ENCODE measurements at regions not wholly inside any gene's neighbourhood (a gene's known extent, or its start where the extent isn't known, plus 50 kb on each side); places are given as distances from the start of the nearest gene placed in this dataset.
"Not testable (repeated sequence)": the region's sequence is repeated elsewhere in the genome, so short reads cannot be mapped to it uniquely, and the experiment has no call there.

DNA sequence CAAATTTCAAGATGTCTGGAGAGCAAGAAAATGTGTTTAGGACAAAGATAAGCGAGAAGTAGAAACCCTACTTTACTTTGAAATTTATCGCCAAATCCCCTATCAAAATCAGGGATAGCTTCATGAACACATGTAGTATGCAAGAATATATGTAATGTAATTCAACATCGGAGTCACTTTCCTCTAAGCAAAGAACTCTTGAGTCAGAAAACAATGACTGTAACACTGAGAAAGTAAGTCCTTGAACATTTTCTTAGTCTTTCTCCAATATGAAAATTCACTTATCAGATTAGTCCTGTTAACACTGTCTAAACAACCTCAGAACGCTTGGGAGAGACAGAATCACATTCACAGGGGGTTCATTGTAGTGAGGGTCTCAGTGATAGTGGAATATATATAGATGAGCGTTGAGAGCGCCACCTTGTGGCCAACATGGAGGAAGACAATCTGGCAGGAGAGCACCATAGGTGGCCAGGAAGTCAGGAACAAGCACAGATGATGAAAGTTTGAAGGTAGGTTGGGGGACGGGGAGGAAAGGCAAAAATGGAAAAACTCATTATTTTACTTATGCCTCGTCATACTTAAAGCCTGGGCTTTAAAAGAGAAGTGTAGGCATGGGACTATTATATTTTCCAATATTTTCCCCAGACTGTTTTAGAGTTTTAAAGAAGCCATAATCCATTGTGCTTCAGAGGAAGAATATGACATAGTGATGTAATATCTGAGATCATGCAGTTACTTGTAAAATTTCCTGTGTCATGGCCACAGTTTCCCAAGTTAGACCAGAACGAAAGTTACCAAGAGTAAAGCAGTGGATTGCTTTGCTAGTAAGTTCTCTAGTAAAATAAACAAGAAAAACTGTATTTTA is 115.5 kb upstream of the GNAI1 start:
- peak; percentile 4 to 54 for DNase-seq

GRCh38 chr7:80017101-80017698 is 117.4 kb upstream of the GNAI1 start:
- no peak for DNase-seq

- DNase-seq = peak in 1 of 2 donors; percentile 12
Measured at GRCh38 chr7:80014511-80014910, 120.1 kb upstream of the GNAI1 start.

- no peak for DNase-seq
Measured at GRCh38 chr7:80008039-80008438, 126.6 kb upstream of the GNAI1 start.

GRCh38 chr7:80002865-80003264 is 131.8 kb upstream of the GNAI1 start:
- DNase-seq = no peak

- no peak for DNase-seq
Measured at GRCh38 chr7:79998363-79998762, 136.3 kb upstream of the GNAI1 start.

DNA sequence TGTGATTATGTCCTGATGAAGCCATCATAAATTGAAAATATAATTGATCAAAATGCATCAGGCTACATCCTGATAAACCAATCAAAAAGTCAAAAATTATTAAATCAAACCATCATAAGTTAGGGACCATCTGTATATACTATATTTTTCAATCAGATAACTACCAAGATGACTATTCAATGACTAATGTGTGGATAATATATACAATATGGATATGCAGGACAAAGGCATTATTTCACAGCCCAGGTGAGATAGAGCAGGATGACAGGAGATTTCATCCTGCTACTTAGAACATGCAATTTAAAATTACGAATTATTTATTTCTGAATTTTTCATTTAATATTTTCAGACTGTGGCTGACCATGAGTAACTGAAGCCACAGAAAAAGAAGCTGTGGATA is 137.3 kb upstream of the GNAI1 start:
- DNase-seq = no peak

GRCh38 chr7:79995741-79996140 is 138.9 kb upstream of the GNAI1 start:
- not testable (repeated sequence) for DNase-seq

GRCh38 chr7:79988653-79989052 is 146.0 kb upstream of the GNAI1 start:
- no peak for DNase-seq

- no peak for DNase-seq
Measured at GRCh38 chr7:79984210-79984609, 150.4 kb upstream of the GNAI1 start.

DNA sequence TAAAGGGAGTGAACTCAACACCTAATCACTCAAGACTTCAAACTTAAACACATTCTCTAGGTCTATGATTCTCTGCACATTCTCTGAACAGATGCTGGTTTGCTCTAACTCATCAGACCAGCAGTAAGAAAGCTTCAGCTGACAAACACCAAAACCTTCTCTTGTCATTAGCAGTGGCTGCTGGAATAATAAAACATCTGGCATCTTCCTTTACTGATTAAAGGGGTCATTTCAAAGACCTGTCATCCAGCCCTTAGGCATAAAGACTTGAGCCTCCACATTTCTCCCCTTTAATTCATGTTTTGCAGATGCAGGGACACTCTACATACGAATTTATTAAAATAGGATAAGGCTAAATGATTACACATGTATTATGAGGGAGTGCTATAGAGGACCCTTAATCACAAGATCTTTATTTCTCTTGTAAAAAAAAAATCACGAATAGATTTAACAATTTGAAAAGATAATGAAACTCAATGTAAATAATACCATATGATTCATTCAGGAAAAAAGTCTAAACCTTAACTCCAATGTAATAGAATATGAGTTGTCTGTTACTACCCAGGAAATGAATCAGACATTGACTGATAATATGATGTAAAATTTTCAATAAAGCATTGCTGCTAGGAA is 152.4 kb upstream of the GNAI1 start:
- no peak for DNase-seq

GRCh38 chr7:79980376-79980775 is 154.3 kb upstream of the GNAI1 start:
- DNase-seq = no peak

DNA sequence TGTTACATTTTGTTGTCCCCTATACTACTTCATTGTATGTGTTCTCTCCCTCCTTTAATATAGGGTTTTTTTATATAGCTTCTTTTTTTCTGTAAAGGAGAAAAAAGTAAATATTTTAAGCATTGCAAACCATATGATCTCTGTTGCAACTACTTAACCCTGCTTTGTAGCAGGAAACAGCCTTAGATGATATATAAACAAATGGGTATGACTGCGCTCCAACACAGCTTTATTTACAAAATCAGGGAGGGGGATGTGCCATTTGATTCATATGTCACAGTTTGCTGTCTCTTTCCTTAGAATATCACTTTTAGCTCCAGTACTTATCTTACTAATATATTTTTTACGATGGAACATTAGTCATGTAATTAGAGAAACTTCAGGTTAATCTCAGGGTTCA is 155.2 kb upstream of the GNAI1 start:
- DNase-seq = no peak

GRCh38 chr7:79977481-79977880 is 157.2 kb upstream of the GNAI1 start:
- no peak for DNase-seq

DNA sequence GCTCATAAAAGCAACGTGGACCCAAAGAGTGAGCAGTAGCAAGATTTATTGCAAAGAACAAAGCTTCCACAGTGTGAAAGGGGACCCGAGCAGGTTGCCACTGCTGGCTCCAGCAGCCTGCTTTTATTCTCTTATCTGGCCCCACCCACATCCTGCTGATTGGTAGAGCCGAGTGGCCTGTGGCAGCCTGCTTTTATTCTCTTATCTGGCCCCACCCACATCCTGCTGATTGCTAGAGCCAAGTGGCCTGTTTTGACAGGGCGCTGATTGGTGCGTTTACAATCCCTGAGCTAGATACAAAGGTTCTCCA is 158.0 kb upstream of the GNAI1 start:
- not testable (repeated sequence) for DNase-seq

GRCh38 chr7:79975986-79976710 is 158.5 kb upstream of the GNAI1 start:
- not testable (repeated sequence) for DNase-seq

DNA sequence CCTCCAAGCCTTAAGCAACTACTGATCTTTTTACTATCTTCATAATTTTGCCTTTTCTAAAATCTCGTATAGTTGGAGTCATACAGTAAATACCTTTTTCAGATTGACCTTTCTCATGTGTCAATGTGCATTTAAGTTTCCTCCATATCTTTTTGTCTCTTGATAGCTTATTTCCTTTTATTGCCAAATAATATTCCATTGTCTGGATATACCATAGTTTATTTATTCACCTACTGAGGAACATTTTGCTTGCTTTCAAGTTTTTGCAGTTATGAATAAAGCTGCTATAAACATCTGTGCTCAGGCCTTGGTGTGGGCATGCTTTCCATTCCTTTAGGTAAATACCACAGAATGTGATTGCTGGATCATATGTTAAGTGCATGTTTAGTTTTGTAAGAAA is 161.2 kb upstream of the GNAI1 start:
- no peak for DNase-seq

- no peak for DNase-seq
Measured at GRCh38 chr7:79971058-79971457, 163.6 kb upstream of the GNAI1 start.

DNA sequence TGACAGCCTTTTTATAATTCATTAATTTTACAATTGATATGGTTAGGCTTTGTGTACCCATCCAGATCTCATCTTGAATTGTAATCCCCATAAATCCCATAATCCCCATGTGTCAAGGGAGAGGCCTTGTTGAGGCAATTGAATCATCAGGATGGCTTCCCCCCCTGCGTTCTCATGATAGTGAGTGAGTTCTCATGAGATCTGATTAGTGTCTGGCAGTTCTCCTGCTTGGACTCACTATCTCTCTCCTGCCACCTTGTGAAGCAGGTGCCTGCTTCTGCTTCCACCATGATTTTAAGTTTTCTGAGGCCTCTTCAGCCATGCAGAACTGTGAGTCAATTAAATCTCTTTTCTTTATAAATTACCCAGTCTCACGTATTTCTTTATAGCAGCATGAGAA is 165.7 kb upstream of the GNAI1 start:
- DNase-seq = no peak

DNA sequence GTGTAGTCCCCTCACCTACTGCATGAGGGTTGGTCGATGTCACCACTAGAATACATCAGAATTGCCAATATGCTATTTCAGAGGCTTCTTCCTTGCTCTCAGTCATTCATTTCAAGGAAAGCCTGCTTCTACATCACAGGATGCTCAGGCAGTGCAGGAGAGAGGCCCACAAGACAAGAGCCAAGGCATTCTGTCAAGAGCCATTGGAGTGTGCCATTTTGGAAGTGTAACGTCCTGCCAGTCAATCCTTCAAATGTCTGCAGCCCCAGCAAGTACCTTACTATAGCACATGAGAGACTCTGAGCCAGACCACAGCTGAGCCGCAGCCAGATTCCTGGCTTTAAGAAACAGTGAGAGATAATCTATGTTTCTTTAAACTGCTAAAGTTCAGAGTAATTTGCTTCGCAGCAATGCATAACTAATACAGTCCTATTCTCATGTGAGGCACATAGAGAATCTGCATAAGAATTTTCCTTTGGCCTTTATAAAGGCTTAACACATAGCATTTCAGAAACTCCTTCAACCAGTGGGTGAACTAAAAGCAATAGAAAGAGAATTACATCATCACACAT is 166.5 kb upstream of the GNAI1 start:
- no peak for DNase-seq

DNA sequence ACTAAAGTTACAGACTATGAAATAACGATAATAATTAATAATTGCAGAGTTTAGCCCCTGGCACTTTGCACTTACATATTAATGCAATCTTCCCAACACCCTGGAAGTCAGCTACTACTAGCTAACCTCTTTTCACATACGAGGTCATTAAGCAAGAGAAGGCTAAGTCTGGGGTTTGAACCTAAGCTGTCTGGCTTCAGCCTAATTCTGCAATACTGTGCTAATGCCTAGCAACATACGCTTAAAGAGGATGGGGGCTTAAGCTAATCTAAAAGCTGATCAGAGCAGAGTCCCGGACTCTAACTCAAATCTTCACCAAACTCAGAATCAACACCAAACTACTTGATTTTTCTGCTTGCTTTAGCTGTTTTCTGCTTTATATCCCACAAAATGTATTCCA is 168.7 kb upstream of the GNAI1 start:
- DNase-seq = no peak

- no peak for DNase-seq
Measured at GRCh38 chr7:79964463-79964862, 170.2 kb upstream of the GNAI1 start.

DNA sequence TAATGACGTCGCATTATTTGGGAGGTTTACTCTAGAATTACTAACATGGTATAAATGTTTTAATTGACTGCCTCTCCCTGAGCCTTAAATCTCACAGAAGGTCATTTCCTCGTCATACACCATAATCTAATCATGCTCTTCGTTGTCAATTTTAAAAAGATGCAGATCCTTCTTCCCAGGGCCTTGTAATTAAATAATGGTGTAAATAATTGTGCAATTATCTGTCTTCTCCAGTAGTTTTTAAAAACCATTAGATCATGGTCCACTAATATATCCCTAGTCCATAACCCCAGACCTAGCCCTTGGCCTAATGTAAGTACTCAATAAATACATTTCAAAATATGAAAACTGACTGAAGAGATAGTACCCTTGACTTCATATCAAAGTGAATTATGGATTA is 181.5 kb upstream of the GNAI1 start:
- no peak for DNase-seq
